EL (cell line): ENCODE measurements at regions not wholly inside any gene's neighbourhood (a gene's known extent, or its start where the extent isn't known, plus 50 kb on each side); places are given as distances from the start of the nearest gene placed in this dataset.
"Not testable (repeated sequence)": the region's sequence is repeated elsewhere in the genome, so short reads cannot be mapped to it uniquely, and the experiment has no call there.

ENCODE experiments used
- DNase-seq: peaks from one replicate; pipeline ENCODE4 v3.0.0-alpha.2; 2016

DNA sequence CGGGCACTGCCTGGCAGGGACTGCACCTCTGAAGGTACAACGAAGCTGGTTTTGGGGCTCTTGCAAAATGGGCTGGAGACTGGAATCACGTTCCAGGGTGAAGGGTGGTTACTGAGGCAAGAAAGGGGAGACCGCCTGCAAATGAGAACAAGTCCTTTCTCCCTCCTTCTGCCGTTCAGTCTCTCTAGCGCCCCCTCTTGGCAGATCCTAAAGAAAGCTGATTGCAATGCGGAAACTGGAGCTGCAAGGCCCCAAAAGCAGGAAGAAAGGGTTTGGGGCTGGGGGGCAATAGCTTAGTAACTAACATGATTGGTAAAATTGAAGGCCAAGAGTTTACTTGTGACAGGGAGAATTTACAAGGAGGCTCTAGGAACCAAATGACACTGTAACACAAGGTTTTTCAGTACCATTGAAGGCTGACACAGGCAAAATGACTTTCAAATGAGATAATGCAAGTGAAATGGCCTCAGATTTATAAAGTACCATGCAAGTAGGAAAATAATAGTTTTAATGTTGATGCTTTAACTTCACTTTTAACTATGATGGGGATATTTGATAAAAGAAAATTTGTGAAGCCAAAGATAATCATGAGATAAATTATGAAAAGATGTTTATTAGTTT lies 222.7 kb upstream of the HAND2 start:
- peak; percentile 50 for DNase-seq

DNA sequence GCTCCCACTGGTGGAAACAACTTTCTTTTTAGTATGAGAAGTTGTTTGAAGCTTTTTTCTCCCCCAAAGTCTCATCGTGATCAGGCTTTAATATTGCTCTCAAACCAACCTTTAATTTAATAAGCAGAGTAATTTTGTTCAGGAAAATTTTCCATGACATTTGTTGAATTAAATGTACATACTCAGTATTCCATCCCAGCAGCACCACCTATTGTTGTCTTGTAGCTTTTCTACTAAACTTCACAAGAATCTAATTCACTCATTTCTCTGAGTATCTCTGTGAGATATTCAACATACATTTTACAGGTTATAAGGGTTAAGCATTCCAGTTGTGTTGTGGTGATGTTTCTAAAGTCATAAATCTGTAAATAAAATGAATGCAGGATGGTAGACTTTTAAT lies 218.3 kb upstream of the HAND2 start:
- DNase-seq: no peak

DNA sequence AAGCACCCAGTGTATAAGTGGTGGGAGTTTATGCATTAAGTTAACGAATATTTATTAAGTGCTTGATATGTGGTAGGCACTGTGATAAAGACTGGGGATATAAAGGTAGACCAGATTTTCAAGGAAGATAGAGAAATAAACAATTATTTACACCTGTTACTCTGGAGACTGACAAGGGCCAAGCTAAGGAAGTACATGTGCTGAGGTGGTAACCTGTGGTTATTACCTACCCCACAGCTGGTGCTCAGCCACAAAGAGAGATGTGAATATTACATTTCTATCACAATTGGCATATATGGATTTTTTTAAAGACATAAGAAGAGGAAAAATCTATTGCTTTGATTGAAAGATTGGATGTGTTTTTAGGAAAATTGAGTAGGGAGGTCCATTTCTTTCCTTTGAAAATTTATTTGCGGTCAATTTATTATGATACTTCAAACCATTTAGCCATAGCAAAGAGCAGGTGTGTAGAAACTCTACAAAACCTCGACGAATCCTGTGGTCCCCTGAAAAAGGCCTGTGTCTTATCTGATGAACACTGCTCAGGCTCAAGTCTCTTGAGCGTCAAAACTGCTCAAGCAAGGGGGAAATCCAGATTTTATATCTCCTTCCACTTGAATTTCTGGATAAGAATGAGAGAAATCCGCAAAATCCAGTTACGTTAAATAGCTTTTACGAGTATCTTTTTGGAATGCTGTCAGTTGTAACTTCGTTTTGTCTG lies 217.7 kb upstream of the HAND2 start:
- DNase-seq: no peak

DNA sequence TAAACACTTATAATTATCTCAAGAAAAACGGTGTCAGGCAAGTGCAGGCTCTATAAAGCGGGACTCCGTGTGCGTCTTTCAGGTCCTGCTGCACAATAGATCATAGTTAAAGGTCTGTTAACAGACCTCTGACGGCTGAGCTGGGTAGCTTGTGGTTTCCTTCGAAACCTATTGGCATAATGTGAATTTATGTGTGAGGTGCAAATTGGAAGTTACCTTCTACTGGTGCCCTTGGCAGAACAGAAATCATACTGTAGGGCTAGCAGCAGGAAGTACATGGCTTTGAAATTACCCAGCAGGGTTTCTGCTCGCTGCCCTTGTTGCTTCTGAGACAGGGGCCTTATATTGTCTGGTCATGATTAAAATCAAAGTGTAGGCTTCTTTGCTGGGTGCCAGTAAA lies 216.4 kb upstream of the HAND2 start:
- DNase-seq: no peak

DNA sequence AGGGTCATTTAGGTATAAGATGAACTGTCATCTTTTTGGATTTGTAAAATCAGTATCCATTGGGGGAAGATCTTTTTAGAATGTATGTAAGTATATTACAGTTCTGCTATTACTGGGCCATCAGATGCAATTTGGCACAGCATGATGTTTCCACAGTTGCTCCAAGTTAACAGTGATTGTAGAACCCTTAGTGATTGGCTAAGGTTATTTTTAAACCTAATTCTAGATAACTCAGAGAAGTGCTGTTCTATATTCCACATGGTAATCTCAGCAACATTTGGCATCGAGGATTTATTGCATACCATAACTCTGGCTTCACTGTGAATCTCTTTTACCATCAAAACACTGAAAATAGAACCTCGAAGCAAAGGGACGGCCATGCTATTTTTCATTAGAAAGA lies 215.7 kb upstream of the HAND2 start:
- no peak for DNase-seq

DNA sequence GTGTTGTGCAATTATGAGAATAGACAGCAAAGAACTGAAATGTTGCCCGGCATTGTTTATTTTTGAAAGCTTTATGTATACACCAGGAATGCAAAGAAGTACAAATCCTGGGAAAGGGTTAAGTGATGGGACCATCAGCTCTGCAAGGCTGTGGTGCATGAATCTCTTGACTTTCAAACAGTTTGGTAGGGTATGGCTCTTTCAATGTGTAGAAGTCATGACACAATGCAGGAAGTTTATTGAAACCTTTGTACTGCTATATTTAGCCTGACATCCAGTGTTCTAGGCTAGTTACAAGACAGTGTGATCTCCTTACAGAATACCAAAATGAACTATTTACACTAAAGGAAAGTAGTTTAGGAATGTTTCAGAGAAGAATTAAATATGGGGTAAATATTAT lies 206.8 kb upstream of the HAND2 start:
- no peak for DNase-seq

DNA sequence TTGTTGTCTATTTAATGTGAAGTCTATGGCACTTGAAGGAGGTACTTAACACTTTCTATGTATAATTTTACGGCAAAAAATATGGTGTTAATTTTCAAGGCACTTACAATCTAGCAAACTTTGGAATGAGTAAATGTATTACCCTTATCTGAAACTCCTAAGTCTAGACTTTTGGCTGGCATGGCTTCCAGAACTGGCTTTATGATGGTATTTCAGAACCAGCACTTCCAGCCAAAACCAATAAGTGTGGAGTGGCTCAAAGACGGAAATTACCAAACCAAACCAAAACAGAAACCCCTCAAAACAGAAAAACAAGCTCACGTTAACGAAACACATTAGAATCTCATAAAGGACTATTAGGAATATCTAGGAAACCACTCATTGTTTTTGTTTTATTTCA lies 205.6 kb upstream of the HAND2 start:
- no peak for DNase-seq

DNA sequence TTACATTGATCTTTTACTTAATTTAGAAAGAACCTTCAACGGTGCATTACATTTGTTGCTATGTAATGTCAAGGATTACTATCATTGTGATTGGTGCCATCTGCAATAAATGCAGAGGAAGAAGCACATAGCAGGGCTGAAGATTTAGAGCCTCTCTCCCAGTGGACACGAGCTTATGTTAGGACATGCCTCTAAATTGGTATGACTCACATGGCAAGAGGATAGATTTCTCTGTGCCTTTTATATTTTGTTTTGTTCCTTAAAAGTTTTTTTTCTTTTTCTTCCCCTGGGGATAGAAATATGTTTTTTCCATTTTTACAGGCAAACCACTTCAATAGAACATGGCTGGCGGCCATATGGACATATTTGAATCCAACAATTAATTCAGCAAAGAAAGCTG lies 205.0 kb upstream of the HAND2 start:
- DNase-seq: no peak

DNA sequence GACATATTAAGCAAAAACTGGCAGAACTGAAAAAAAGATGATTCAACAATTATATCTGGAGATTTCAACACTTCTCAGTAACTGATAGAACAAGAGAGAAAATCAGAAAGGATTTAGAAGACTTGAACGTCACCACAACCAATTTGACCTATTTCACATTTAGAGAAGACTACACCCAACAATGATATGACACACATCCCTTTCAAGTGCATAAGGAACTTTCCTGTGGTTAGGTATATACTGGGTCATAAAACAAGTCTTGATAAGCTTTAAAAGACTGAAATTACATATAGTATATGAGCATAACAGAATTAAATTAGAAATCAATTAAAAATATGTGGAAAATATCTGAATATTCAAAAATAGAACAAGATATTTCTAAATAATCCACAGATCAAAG lies 201.2 kb upstream of the HAND2 start:
- DNase-seq: no peak

DNA sequence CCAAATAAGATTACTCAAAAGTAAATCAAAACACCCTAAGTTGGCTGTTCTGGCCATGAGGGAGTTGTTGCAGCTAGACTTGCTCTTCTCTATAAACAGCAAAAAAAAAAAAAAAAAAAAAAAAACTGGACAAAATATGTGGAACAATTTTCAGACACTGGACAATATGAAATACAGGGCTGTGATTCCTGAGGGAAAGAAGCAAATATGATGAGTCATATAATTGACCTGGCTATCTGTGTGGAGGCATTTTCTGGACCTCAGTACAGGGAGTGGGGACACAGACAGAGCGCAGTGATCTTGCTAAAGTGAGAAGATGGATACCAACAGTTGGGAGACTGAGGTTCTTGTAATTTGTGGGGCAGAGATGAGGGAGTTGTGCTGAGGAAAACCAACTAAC lies 192.0 kb upstream of the HAND2 start:
- no peak for DNase-seq

DNA sequence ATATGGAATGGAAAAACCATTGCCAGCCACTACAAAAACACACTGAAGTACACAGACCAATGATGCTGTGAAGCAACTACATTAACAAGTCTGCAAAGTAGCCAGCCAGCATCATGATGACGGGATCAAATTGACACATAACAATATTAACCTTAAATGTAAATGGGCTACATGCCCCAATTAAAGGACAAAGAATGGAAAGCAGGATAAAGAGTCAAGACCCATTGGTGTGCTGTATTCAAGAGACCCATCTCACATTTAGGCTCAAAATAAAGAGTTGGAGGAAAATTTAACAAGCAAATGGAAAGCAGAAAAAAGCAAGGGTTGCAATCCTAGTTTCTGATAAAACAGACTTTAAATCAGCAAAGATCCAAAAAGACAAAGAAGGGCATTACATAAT lies 188.5 kb upstream of the HAND2 start:
- not testable (repeated sequence) for DNase-seq

DNA sequence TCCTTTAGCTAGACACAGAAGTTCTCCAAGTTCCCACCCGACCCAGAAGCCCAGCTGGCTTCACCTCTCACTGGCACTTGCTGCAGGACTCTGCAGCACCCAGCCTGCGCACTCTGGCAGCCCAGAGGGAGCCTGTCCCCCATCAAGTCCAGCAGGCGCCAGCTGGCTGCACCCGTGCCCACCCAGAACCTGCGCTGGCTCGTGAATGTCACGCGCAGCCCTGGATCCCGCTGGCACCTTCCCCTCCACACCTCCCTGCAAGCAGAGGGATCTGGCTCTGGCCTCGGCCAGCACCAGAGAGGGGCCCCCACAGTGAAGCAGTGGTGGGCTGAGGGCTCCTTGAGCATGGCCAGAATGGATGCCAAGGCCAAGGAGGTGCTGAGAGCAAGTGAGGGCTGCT lies 187.6 kb upstream of the HAND2 start:
- DNase-seq: no peak

DNA sequence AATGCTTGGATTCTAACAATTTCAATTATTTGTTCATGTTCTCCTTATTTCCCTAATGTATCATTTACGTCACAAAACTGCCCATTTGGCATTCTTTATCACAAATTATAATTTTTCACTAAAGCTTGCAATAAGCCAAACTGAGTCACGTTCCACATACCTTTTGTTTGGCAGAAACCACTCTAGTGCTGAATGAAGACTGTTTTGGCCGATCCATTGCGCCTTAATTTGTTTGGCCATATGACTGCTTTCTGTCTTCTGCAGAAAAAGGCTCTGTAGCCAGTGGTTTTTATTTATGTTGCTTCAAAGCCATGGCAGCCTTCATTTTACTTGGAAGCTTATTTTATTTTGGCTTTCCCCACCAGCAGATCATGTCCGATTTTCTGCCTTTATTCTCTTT lies 184.4 kb upstream of the HAND2 start:
- DNase-seq: no peak

DNA sequence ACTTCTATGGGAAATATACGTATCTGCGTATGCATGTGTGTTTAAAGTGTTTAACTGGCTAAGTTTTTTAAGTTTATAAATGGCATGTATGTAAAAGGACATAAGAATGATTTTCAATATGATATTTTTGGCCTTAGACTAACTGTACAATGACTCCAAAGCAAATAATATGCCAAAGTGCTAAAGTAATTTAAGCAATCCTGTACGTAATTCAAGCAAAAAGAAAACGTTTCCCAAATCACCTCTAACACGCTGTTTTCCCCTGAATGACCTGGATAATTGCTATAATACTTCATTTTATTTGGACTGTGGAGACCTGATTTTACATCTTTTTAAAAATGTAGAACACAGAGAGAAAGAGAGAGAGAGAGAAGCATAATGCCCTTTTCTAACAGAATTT lies 183.0 kb upstream of the HAND2 start:
- no peak for DNase-seq

DNA sequence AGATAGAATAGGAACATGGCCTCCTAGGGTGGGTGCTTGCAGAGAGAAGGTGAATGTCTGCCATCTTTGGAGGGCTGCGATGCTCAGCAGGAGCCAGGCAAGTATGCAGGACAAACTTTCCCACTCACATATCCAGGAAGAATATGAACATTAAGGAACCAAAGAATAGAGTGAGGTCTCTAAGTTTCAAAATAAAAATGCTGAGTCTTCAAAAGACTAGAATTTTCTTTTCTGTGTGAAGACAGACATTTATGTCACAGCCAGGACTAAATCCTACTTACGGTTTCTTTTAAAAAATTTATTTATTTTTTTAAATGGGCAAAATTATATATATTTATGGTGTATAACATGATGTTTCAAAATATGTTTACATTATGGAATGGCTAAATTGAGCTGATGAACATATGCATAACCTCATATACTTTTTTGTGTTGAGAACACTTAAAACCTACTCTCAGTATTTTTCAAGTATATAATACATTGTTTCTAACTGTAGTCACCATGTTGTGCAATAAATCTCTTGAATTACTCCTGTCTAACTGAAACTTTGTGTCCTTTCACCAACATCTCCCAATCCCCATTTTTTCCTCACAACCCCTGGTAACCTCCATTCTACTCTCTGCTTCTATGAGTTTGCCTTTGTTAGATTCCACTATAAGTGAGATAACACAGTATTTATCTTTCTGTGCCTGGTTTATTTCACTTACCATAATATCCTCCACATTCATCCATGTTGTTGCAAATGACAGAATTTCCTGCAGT lies 177.8 kb upstream of the HAND2 start:
- DNase-seq: no peak

DNA sequence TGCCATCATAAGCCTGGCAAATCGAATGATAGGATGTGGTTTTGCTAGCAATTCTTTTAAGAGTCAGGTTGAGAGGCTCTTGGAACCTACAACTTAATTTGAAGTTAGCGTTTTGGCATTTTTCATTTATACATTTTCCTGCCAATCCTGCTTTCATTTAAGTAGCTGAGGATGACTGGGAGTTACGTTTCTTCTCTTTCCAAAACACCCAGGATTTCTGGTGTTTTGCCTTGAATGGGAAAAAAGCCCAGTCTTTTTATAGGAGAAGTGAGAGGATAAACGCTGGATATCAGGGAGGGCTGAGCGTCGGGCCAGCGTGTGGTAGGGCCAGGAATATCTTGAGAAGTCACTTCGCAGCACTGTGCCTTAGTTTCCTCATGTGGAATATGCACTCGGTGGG lies 174.2 kb upstream of the HAND2 start:
- no peak for DNase-seq

DNA sequence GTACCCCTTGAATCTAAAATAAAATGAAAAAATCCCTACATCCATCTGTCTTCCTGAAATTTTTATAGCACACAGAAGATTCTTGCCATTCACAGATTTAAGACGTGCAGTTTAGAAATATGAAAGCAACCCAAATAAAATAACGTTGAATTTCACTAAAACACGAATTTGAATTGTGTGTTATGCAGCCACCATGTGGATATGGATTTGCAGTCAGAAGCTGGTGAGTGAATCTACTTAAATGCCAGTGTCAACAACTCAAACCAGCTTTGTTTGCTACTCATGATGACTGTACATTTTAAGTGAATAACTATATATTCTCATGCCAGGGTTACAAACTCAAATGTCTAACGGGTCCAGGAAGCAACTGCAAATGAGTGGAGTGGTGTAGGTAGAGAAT lies 173.0 kb upstream of the HAND2 start:
- DNase-seq: no peak

DNA sequence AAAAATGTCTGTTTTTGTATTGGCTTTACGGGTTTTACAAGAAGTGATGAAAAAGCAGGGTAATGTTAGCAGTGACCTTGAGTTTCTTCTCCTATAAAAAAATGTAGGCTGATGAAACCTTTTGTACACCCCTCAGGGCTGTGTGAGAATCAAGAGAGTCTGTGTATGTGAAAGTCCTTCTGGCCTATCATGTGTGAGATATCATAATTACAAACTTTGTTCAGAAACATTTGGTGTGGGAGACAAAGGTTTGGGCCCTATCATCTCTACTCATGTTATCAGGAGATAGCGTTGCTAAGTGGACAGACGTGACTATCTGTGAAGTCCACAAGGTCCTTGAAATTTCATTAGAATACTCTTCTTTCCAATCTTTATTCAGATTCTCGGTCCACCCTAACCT lies 170.6 kb upstream of the HAND2 start:
- DNase-seq: no peak

DNA sequence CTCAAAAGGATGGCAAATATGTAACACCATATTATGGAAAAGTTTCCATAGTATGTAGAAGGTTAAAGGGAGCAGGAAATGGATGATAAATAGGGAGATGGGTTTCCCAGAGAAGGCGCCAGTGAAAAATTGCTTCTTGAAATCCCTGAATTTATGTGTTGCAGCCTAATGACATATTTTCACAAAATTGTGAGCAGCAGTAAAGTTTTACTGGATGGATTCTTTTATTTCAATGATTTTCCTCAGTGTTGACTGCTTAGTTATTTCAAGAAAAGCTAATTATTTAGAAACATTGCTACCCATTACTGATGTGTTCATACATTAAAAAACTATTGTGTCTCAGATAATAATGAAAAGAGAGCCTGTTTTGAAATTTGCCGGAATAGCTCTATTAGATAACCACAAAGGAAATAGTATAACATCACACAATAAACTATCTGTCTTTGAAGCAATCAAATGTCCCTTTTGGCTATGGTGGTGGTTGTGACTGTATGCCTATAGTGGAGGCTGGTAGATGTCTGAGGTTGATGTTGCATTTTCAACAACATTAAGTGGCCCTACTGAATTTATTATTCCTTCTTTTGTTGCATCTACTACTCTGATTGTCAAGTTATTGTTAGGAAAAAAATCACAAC lies 169.9 kb upstream of the HAND2 start:
- no peak for DNase-seq

DNA sequence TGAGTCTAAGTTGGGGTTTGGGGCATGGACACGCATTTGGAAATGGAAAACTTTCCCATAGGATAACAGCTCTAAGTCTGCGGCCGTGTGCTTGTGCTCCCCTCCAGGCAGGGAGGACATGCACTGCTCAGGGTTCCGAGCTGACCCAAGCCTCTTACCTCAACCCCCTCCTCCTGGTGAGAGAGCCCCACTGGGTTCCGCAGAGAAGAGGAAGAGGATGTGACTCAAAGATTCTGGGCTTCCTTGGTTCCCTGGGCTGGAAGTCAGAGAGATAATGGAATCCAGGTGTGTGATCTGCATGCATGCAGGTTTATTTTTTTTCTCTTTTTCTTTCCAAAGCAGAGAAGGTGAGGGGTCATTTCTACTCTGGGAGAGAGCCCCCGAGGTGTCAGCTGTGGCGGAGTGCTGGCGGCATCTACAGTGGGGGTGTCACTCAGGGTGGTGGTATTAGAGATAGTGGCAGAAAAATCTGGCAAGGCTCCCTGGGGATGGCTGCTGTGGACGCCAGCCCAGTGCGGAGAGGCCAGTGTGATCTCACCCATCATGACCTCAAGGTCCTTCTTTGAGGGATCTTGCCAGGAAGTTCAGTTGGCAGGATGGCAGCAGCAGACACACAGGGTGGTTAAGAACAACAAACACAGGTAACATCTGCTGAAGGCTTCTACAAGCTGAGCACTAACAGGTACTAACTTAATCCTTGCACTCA lies 168.7 kb upstream of the HAND2 start:
- DNase-seq: no peak

DNA sequence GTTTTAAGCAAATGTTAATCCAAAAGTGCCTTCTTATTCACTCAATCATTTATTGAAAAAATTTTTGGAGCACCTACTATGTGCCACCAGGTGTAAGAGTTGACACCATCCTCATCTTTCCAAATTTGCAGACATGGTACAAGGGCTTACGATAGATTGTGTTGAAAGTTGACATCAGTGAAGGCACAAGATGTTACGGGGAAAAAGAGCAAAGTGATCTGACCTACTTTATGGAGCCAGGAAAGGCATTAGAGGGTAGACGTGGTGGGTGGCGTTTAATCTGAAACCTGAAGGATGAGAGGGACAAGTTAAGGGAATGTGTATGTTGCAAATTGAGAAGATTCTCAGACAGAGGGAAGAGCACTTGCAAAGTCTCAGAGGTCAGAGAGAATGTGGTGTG lies 167.8 kb upstream of the HAND2 start:
- DNase-seq: no peak

DNA sequence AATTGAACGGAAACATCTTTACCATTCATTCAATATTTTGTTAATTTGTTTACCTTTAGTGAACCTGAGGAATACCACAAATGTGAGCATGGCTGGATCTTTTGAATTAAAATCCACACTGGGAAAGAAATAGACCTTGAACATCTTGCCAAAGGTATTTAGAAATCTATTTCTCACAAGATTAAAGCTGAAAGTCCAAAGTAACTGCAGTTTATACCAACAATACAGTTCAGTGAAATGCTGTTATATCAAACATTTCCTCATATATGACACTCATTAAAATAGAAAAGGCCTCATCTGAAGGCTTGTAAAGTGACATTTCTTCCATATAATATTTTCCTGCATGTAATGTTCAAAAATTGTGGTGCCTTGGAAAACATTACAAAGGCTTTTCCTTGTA lies 166.5 kb upstream of the HAND2 start:
- no peak for DNase-seq

DNA sequence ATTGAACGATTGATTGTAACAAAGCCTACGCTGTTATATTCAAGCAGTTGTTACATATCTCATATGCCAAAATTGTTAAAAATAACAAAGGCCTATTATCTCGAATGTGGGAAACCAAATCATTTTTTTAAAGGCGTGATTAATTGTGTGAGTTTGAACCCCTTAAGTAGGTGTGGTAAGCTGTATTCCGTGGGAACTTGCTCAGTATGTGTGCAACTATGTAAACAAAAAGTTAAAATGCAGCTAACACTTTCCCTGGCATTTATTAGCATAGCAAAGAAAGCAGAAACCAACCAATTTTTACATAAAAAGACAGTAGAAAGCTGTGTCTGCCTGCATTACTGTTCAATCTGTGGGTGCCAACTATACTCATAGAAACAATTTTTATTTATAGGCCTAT lies 166.0 kb upstream of the HAND2 start:
- no peak for DNase-seq
